ENCODE measurements at regions not wholly inside any gene's neighbourhood (a gene's known extent, or its start where the extent isn't known, plus 50 kb on each side); places are given as distances from the start of the nearest gene placed in this dataset.

- ATAC-seq (ENCODE audit: low FRiP score in 2 of 2) (peak; percentile 54 to 75), DNase-seq (peak in 1 of 2 donors; percentile 83)
- peaks cover 0 to 4% (median 0%) of the 10 kb centered on the region in 4 donors for H3K4me1 ChIP-seq
- WGBS, 2 donors, result 68 to 77% methylated on average over 18 of the region's 18 CpGs
- no peaks in the 10 kb centered on the region for H3K9me3 ChIP-seq
- H3K36me3 ChIP-seq, result no peaks in the 10 kb centered on the region
- H3K27ac ChIP-seq, result no peak overlapping the region
- H3K27me3 ChIP-seq, result no peaks in the 10 kb centered on the region
- no peak overlapping the region for H3K4me3 ChIP-seq
- TF ChIP-seq POLR2AphosphoS5 (IDR thresholded peaks at IDR 0.05), result no peak
- TF ChIP-seq EP300 (IDR thresholded peaks at IDR 0.05), result no peak
- TF ChIP-seq POLR2A (IDR thresholded peaks at IDR 0.05), result no peak
- TF ChIP-seq CTCF (IDR thresholded peaks at IDR 0.05), result no peak
Observed at GRCh38 chr9:88236511-88237478, 98.5 kb upstream of the SPATA31C2 start.

- WGBS, 2 donors, result 72 to 80% methylated on average over 2 of the region's 2 CpGs
- H3K27me3 ChIP-seq, result no peaks in the 10 kb centered on the region
- no peak for ATAC-seq (ENCODE audit: low FRiP score in 2 of 2)
Observed at GRCh38 chr9:88235615-88236014, 97.3 kb upstream of the SPATA31C2 start.

GRCh38 chr9:88234114-88234513 is 95.8 kb upstream of the SPATA31C2 start:
- H3K36me3 ChIP-seq, result no peaks in the 10 kb centered on the region

More at GRCh38 chr9:88235615-88236014, 97.3 kb upstream of the SPATA31C2 start:
- Histone ChIP-seq H3K4me3 (no peak overlapping the region), H3K27ac (no peak overlapping the region), H3K36me3 (no peaks in the 10 kb centered on the region), H3K4me1 (peaks cover 0 to 4% (median 0%) of the 10 kb centered on the region in 4 donors), H3K9me3 (no peaks in the 10 kb centered on the region)
- DNase-seq, result no peak
- TF ChIP-seq EP300 (IDR thresholded peaks at IDR 0.05), result no peak
- no peak for TF ChIP-seq CTCF (IDR thresholded peaks at IDR 0.05)
- no peak for TF ChIP-seq POLR2AphosphoS5 (IDR thresholded peaks at IDR 0.05)
- TF ChIP-seq POLR2A (IDR thresholded peaks at IDR 0.05), result no peak

GRCh38 chr9:88233091-88233490 is 94.8 kb upstream of the SPATA31C2 start:
- DNase-seq (no peak), ATAC-seq (ENCODE audit: low FRiP score in 2 of 2) (no peak)
- Histone ChIP-seq H3K36me3 (no peaks in the 10 kb centered on the region), H3K9me3 (no peaks in the 10 kb centered on the region), H3K4me1 (peaks cover 0 to 4% (median 0%) of the 10 kb centered on the region in 4 donors), H3K27ac (no peak overlapping the region), H3K27me3 (no peaks in the 10 kb centered on the region), H3K4me3 (no peak overlapping the region)
- WGBS, 2 donors, result 86 to 100% methylated on average over 2 of the region's 2 CpGs
- no peak for TF ChIP-seq CTCF (IDR thresholded peaks at IDR 0.05)
- TF ChIP-seq POLR2AphosphoS5 (IDR thresholded peaks at IDR 0.05), result no peak
- no peak for TF ChIP-seq POLR2A (IDR thresholded peaks at IDR 0.05)
- TF ChIP-seq EP300 (IDR thresholded peaks at IDR 0.05), result no peak

More at GRCh38 chr9:88234114-88234513, 95.8 kb upstream of the SPATA31C2 start:
- Histone ChIP-seq H3K4me3 (no peak overlapping the region), H3K9me3 (no peaks in the 10 kb centered on the region), H3K4me1 (peaks cover 0 to 4% (median 0%) of the 10 kb centered on the region in 4 donors), H3K27ac (no peak overlapping the region), H3K27me3 (no peaks in the 10 kb centered on the region)
- no peak for TF ChIP-seq POLR2AphosphoS5 (IDR thresholded peaks at IDR 0.05)
- TF ChIP-seq EP300 (IDR thresholded peaks at IDR 0.05), result no peak
- DNase-seq, result no peak
- WGBS, 2 donors, result 79 to 81% methylated on average over 8 of the region's 8 CpGs
- ATAC-seq (ENCODE audit: low FRiP score in 2 of 2), result no peak

- Histone ChIP-seq H3K9me3 (no peaks in the 10 kb centered on the region), H3K36me3 (no peaks in the 10 kb centered on the region), H3K4me3 (no peak overlapping the region), H3K27ac (no peak overlapping the region), H3K27me3 (no peaks in the 10 kb centered on the region), H3K4me1 (no peaks in the 10 kb centered on the region)
- ATAC-seq (ENCODE audit: low FRiP score in 2 of 2) (no peak), DNase-seq (no peak)
- TF ChIP-seq POLR2A (IDR thresholded peaks at IDR 0.05), result no peak
- TF ChIP-seq CTCF (IDR thresholded peaks at IDR 0.05), result no peak
- no peak for TF ChIP-seq EP300 (IDR thresholded peaks at IDR 0.05)
- TF ChIP-seq POLR2AphosphoS5 (IDR thresholded peaks at IDR 0.05), result no peak
- WGBS, 2 donors, result 94 to 100% methylated on average over 2 of the region's 2 CpGs
Observed at GRCh38 chr9:88230612-88231011, 92.3 kb upstream of the SPATA31C2 start.
